Activated CD8-positive, alpha-beta T cell treated with anti-CD3 and anti-CD28 coated beads for 36 hours (primary cell): ENCODE measurements at regions not wholly inside any gene's neighbourhood (a gene's known extent, or its start where the extent isn't known, plus 50 kb on each side); places are given as distances from the start of the nearest gene placed in this dataset.

Experiments
- ATAC-seq: fragments of 200-7000 bp; cut with Tn5 transposase; one replicate; pipeline ENCODE4 v1.10.0; 2021; ENCODE audit warnings: mild to moderate bottlenecking, moderate library complexity
- CTCF ChIA-PET: fragments of 350-600 bp; sonication (Branson Sonifier 250); formaldehyde crosslinking; loops from one replicate; lab custom pipeline; 2021; ENCODE audit warnings: antibody characterized with exemption; lab: Charles Lee
- POLR2A ChIA-PET: fragments of 350-600 bp; sonication (Branson Sonifier 250); formaldehyde crosslinking; loops from one replicate; lab custom pipeline; 2021; ENCODE audit warnings: antibody characterized with exemption; lab: Charles Lee
- DNase-seq: peaks from one replicate; pipeline ENCODE4 v3.0.0-alpha.2; 2020
- H3K27ac Mint-ChIP-seq: one replicate; pipeline ENCODE4 v1.8.0; 2021; ENCODE audit warnings: mild to moderate bottlenecking, mixed read lengths
- H3K27me3 Mint-ChIP-seq: one replicate; pipeline ENCODE4 v1.8.0; 2021; ENCODE audit warnings: mixed read lengths
- H3K36me3 Mint-ChIP-seq: one replicate; pipeline ENCODE4 v1.8.0; 2021; ENCODE audit warnings: low read depth, mixed read lengths
- H3K4me1 Mint-ChIP-seq: one replicate; pipeline ENCODE4 v1.8.0; 2021; ENCODE audit warnings: low read depth, mixed read lengths
- H3K4me3 Mint-ChIP-seq: one replicate; pipeline ENCODE4 v1.8.0; 2021; ENCODE audit warnings: mild to moderate bottlenecking, moderate library complexity, mixed read lengths
- H3K9me3 Mint-ChIP-seq: one replicate; pipeline ENCODE4 v1.8.0; 2021; ENCODE audit warnings: mixed read lengths
- CTCF ChIP-seq: fragments of 200-600 bp; IDR thresholded peaks from one replicate; pipeline ENCODE4 v1.8.0; 2022; ENCODE audit warnings: antibody characterized with exemption, mild to moderate bottlenecking
- intact Hi-C: fragments of 100-400 bp; cut with micrococcal nuclease; formaldehyde crosslinking; loops from one replicate; pipeline ENCODE4 v1.10.0; 2022

DNA sequence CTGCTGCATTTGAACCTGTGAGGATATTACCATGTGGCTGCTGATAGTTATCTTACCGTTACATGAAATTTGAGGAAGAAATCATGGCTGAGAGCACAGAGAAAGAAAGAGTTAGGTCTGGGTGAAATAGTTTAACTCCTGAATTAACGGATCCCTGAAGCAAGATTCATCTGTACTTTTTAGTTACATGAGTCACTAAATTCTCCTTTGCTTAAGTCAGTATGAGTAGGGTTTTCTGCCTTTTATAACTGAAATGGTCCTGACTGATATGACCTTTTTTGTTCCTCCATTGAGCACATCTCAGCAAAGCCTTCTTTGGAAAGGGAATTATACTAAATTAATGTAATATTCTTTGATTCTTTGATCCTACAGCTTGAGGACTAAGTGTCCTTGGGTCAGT is 333.3 kb upstream of the ZFP64 start:
- no peak for TF ChIP-seq CTCF
- POLR2A ChIA-PET = no interaction called here
- CTCF ChIA-PET = no interaction called here
- Mint-ChIP-seq H3K36me3 (no peaks in the 10 kb centered on the region), H3K4me3 (no peak overlapping the region), H3K9me3 (no peaks in the 10 kb centered on the region), H3K27me3 (peaks cover 2% of the 10 kb centered on the region), H3K4me1 (no peaks in the 10 kb centered on the region), H3K27ac (no peak overlapping the region)
- intact Hi-C loops = no loop called here
- DNase-seq (no peak), ATAC-seq (no peak)

GRCh38 chr20:52518735-52519134 is 327.2 kb upstream of the ZFP64 start:
- H3K27ac Mint-ChIP-seq = no peak overlapping the region
- no peak for TF ChIP-seq CTCF
- ATAC-seq = no peak

GRCh38 chr20:52515877-52516276 is 324.3 kb upstream of the ZFP64 start:
- POLR2A ChIA-PET = no interaction called here
- DNase-seq = no peak
- no peak for ATAC-seq
- TF ChIP-seq CTCF = no peak
- Mint-ChIP-seq H3K27me3 (no peaks in the 10 kb centered on the region), H3K4me3 (no peak overlapping the region), H3K36me3 (no peaks in the 10 kb centered on the region), H3K9me3 (peaks cover 6% of the 10 kb centered on the region), H3K27ac (no peak overlapping the region), H3K4me1 (no peaks in the 10 kb centered on the region)
- intact Hi-C loops = no loop called here
- CTCF ChIA-PET = no interaction called here

More at GRCh38 chr20:52518735-52519134, 327.2 kb upstream of the ZFP64 start:
- peaks cover 6% of the 10 kb centered on the region for H3K9me3 Mint-ChIP-seq
- H3K27me3 Mint-ChIP-seq = no peaks in the 10 kb centered on the region
- no peak for DNase-seq
- no peaks in the 10 kb centered on the region for H3K36me3 Mint-ChIP-seq
- POLR2A ChIA-PET = no interaction called here
- H3K4me3 Mint-ChIP-seq = no peak overlapping the region
- no peaks in the 10 kb centered on the region for H3K4me1 Mint-ChIP-seq
- CTCF ChIA-PET = no interaction called here
- intact Hi-C loops = no loop called here

GRCh38 chr20:52500157-52500556 is 308.6 kb upstream of the ZFP64 start:
- no peak for TF ChIP-seq CTCF
- H3K27me3 Mint-ChIP-seq = peaks cover 3% of the 10 kb centered on the region
- no peak for DNase-seq
- H3K4me1 Mint-ChIP-seq = no peaks in the 10 kb centered on the region
- ChIA-PET CTCF (interaction anchor here (1.4 kb wide), 1 partner anchor 188 kb away, joined by 3 read pairs; no protein-coding TSS in a partner anchor), POLR2A (no interaction called here)
- no peak overlapping the region for H3K27ac Mint-ChIP-seq
- no peaks in the 10 kb centered on the region for H3K36me3 Mint-ChIP-seq
- H3K4me3 Mint-ChIP-seq = no peak overlapping the region
- intact Hi-C loops = no loop called here
- peaks cover 2% of the 10 kb centered on the region for H3K9me3 Mint-ChIP-seq
- no peak for ATAC-seq

DNA sequence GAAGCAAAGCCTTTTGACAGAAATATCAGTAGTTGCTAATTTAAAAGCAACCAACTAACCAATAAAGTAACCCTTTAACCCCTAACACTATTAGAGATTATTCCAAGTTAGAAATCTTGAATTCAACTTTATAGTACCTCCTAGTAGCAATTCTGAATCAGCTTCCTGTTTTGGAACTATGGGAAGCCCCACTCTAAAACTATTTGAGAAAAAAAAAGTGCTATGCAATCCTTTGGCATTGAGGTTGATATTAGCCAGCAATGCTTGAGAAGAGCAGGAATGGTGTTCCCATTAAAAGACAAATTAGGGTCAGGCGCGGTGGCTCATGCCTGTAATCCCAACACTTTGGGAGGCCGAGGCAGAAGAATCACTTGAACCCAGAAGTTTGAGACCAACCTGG is 306.2 kb upstream of the ZFP64 start:
- Mint-ChIP-seq H3K9me3 (no peaks in the 10 kb centered on the region), H3K27me3 (peaks cover 8% of the 10 kb centered on the region), H3K4me1 (peaks cover 18% of the 10 kb centered on the region), H3K36me3 (no peaks in the 10 kb centered on the region), H3K27ac (no peak overlapping the region), H3K4me3 (no peak overlapping the region)
- POLR2A ChIA-PET = no interaction called here
- CTCF ChIA-PET = interaction anchor here (1.2 kb wide), 1 partner anchor 9 kb away, joined by 3 read pairs; no protein-coding TSS in a partner anchor
- no peak for TF ChIP-seq CTCF
- ATAC-seq (no peak), DNase-seq (no peak)
- intact Hi-C loops = no loop called here
